Omental fat pad (tissue), 3 donors: ENCODE measurements at regions not wholly inside any gene's neighbourhood (a gene's known extent, or its start where the extent isn't known, plus 50 kb on each side); places are given as distances from the start of the nearest gene placed in this dataset.

ENCODE experiments used
- ATAC-seq: fragments of 150-250 bp; one replicate; pipeline ENCODE4 v1.9.1; 2016; ENCODE audit warnings: mild to moderate bottlenecking, moderate library complexity; ENCODE audit not compliant: low FRiP score
- DNase-seq: peaks from one replicate; pipeline ENCODE4 v3.0.0-alpha.2; 2019; ENCODE audit warnings: low spot score
- TF ChIP-seq, protein P1 (sequence below), 3 donors: fragments of 450-650 bp; IDR thresholded peaks; one replicate each; pipeline ENCODE4 v1.5.1; 2016 to 2017; ENCODE audit warnings: antibody characterized with exemption in 3 of 3, mild to moderate bottlenecking in 3 of 3, moderate library complexity in 2 of 3

DNA sequence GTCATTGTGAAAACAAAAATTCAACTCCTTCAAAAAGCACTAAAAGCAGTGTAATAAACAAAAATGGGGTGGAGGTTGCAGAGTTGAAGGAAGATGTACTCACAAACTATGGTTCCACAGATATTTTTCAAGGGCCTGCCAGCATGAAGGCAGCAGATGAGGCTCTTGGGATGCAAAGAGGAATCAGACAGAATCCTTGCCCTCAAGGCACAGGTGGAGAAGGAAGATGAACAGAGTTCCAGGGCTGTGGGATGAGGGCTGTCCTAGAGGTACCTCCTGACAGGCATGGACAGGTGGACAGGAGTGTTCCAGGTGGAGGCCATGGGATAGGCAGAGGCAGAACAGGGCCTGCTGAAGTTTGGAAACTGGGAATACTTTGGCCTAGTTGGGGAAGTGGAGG, 140.5 kb upstream of the ANKH start:
- TF ChIP-seq, protein P1, sequence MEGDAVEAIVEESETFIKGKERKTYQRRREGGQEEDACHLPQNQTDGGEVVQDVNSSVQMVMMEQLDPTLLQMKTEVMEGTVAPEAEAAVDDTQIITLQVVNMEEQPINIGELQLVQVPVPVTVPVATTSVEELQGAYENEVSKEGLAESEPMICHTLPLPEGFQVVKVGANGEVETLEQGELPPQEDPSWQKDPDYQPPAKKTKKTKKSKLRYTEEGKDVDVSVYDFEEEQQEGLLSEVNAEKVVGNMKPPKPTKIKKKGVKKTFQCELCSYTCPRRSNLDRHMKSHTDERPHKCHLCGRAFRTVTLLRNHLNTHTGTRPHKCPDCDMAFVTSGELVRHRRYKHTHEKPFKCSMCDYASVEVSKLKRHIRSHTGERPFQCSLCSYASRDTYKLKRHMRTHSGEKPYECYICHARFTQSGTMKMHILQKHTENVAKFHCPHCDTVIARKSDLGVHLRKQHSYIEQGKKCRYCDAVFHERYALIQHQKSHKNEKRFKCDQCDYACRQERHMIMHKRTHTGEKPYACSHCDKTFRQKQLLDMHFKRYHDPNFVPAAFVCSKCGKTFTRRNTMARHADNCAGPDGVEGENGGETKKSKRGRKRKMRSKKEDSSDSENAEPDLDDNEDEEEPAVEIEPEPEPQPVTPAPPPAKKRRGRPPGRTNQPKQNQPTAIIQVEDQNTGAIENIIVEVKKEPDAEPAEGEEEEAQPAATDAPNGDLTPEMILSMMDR (IDR thresholded peaks at IDR 0.05), result no peak
- DNase-seq, result no peak
- ATAC-seq, result no peak

DNA sequence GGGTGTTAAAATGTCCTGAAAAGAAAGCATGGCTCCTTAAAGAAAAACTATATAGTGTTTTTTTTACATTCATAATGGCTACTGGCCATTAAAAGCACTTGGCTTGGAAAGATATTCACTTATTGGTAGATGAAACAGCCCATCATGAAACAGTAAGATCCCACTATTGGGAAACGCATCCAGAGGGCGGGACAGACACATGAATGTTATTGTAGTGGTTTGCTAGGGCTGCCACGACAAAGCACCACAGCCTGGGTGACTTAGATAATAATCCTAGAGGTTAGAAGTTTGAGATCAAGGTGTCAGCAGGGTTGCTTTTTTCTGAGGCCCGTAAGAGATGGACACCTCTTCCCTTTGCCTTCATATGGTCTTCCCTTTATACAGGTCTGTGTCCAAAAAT, 139.4 kb upstream of the ANKH start:
- ATAC-seq (no peak), DNase-seq (no peak)
- TF ChIP-seq, protein P1 (IDR thresholded peaks at IDR 0.05), result no peak

DNA sequence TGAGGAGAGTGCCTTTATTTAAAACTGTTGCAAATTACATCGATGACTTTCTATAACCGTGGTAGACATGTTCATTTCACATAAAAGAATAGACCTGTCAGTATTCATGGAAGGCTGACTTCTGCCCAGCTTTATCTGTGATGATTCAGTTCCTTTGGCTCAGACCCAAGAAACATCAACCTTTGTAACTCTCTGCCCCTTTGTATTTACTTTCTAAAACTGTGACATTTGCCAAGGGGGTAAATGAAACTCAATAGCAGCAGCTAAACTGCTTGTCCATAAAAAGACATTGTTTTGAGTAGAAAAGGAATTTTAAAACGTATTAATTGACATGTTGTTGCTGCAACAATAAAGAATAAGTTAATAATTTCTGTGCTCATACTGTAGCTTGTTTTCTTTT, 137.8 kb upstream of the ANKH start:
- no peak for DNase-seq
- no peak for ATAC-seq
- TF ChIP-seq, protein P1 (IDR thresholded peaks at IDR 0.05), result no peak

DNA sequence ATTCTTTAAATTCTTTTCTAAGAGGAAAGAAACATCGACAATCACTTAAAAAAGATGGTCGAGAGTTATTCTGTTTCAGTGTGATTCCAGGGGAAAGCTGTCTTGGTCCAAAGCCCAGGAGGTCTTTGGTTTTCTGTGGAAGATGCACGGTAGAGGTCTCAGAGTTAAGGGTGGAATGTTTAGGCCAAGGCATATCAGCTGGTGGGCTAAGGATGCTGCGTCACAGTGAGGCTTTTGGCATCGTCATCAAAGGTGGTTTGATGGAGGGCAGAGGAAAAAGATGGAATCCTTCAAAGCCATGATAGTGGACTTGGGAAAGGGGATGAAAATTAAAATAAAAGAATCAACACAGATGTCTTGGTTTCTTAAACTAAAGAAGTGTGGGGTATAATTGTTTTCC, 137.3 kb upstream of the ANKH start:
- TF ChIP-seq, protein P1 (IDR thresholded peaks at IDR 0.05), result no peak
- no peak for ATAC-seq

DNA sequence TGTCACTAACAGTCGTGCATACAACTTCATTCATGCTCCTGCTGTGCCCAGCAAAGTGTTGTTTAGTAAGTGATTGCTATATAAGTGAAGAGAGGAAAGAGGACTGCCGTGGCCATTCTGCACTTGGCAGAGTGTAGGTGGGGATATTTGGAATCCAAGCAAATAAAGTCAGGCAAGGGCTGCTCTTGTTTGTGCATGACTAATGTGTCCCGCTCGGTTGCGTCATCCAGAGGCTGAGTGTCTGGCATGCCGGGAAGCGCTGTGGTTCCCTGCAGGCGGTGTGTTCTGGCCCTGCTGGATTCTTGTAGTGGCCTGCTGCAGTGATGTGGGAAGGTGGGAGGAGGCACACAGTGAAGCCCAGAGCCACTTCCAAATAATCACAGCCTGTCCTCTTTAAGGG, 136.9 kb upstream of the ANKH start:
- ATAC-seq, result peak; percentile 95
- TF ChIP-seq, protein P1 (IDR thresholded peaks at IDR 0.05), result no peak
- DNase-seq, result peak; percentile 93

More for the DNA sequence above, 137.3 kb upstream of the ANKH start:
- no peak for DNase-seq

DNA sequence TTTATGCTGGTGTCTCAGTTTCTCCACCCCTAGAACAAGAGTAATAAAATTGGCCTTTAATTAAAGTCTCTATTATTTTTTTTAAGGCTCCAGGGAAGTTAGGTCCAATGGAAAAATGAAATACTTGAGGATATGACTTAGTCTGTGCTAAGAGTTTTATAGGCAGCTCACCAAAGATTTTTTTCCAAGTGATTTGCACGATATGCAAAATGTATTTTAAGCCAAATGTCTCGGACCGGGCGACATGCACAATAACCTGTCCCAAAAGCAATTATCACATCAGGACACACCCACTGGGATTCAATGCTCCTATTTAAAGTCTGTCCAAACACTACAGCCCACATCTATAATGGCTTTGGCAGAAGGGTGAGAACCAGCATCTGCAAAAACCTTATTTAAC, 136.1 kb upstream of the ANKH start:
- DNase-seq (no peak), ATAC-seq (no peak)
- TF ChIP-seq, protein P1 (IDR thresholded peaks at IDR 0.05), result no peak

DNA sequence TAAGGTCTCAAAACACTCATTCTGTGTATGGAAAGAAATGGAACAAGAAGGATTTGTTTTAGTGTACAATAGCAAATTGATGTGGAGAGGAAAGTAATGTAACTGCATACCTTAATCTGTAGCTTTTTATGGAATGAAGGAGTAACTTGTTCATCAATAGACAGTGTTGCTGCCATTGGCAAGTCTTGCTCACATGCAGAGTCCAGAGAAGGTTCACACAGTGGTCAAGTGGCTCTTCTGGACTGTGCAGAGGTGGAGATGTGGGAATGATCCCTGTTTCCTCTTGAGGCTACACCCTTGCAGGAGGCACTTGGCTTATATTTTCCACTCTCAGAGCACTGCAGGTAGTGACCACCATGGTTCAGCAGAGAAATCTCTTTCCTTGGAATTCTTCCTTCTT, 132.9 kb upstream of the ANKH start:
- TF ChIP-seq, protein P1 (IDR thresholded peaks at IDR 0.05), result no peak
- ATAC-seq, result no peak
- DNase-seq, result no peak
